GM21381 (cell line): ENCODE measurements at regions not wholly inside any gene's neighbourhood (a gene's known extent, or its start where the extent isn't known, plus 50 kb on each side); places are given as distances from the start of the nearest gene placed in this dataset.
"Not testable (repeated sequence)": the region's sequence is repeated elsewhere in the genome, so short reads cannot be mapped to it uniquely, and the experiment has no call there.

Experiments used
- ATAC-seq: cut with Tn5 transposase; IDR thresholded peaks from one replicate; pipeline ENCODE4 v1.9.1; 2021; ENCODE audit warnings: mild to moderate bottlenecking, moderate library complexity; ENCODE audit not compliant: unreplicated experiment

DNA sequence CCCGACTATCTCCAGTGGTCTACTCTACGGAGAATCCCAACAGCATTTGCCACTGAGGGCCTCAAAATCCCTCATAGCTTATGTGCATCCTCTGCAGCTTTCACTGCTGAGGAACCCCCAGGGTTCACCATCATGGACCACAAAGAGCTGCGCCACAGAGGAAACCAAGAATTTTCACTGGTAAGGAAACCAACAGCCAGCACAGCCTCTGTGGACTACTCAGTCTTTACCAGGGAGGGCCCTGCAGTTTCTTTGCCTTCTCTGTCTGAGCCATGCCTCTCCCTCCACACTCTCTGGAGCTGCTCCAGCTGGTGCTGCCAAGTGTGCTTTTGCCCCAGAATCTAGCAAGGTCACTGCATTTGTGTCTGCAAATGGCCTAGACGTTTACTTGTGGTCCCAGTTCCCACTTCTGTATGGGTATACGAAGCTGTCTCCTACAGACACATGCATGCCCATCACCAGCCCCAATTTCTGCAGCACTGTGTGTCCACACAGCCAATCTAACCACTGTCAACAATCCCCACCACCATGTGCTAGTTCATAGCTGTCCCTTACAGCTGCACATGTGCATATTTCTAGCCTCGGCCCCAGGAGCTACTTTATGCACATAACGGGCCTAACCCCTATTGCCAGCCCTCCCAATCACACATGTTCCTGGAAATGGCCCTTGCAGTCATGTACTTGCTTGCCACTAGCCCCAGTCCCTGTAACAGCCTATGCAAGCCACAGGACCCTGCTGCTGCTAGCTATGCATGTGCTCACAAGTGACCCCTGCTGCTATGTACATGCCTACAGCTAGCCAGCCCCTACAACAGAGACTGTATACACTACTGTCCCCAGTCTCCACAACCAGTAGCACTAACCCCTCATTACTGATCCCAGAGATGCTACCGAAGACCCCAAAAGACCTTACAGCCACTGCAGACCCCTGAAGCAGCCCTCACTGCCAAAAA lies 1437.4 kb downstream of the CDH11 start:
- no peak for ATAC-seq

DNA sequence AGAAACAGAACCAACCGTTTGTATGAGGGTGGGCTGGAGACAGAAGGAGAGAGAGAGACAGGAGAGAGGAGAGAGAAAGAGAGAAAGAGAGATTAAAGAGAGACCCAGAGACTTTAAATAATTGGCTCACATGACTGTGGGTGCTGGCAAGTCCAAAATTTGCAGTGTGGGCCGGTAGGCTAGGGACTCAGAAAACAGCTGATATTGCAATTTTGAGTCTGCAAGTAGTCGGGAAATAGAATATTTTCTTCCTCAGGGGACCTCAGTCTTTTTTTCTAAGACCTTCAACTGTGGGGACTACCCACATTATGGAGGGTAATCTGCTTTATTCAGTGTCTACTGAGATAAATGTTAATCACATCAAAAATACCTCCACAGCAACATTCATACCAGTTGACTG lies 1439.0 kb downstream of the CDH11 start:
- no peak for ATAC-seq

DNA sequence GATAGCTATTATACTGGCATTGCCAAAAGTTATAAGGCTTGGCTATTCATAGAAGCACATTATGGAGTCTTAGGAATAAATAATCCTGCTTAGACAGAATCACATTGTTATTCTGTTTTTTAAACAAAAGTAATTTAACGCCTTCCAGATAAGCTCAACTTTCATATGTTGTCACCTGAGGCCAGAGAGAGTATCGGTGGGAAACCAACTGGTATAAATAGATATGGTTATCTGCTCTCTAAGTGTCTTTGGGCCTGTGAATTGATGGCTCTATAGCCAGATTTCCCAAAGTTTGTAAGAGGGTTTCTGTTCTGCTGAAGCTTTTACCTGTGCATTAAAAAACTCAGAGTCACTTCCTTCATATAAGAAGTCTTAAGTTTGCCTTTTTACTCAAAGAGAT lies 1449.4 kb downstream of the CDH11 start:
- ATAC-seq, result no peak

DNA sequence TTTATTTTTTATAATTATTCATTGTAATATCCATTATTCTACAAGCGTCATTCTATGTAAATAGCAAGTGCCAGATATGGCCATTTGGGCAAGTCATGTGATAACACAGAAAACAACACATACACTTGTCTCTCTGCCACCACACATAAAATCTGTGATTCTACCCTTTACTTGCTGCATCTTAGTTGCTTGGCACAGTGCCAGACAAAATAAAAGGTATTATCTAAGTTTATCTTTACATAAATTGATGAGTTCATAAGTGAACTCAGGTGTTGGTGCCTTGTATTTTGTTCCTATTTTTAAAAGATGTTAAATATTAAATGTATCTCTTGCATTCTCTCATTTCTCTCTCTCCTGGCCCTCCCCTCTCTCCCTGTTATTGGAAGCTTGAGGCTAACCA lies 1458.7 kb downstream of the CDH11 start:
- no peak for ATAC-seq

DNA sequence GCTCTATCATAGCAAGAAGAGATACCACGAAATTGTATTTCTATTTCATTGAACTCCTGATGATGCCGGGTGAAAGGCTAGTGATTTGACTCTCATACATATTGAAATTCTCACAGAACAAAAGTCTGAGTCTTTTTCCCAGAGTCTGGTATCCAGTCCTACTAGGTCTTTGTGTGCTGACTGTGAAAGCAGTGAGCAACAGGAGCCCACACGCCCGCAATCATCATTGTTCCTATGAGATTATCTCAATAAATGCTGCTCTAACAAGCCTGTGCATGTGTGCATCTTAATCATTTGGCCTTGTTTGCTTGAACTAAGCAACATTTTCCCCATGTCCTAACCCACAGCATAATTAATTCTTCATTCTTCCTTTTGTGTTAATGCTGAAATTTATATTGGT lies 1466.0 kb downstream of the CDH11 start:
- no peak for ATAC-seq

DNA sequence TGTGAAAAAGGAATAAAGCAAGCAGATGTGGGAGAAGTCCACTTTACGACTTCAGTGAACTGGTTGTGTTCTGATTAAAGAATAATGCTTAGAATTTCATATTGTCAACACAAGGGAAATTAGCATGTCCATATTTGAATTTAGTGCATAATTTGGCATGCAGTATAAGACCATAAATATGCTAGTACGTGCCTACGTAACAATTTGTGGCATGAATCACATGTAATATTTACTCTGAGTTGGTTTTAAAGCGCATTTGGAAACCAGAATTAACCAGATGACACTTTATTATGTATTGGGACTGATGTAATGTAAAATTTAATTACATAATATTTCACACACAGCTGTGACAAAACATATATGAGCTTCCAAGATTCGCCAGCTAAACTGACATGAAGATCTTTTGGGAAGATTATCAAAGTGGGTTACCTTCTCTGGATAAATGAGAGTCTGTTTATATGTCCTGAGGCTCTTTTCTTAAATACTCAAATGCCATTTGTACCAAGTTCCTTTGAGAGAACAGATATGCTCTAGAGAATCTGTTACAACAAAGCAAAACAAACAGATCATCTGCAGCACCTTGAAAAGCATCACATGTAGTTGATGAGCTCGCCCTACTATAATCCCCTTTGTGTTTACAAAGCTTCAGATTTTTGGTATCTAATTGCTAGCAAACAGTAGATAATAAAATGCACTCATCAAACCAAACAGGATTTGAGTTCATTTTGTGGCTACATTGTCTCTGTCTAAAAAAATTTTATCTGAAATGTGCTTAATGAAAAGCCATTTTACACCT lies 1468.6 kb downstream of the CDH11 start:
- ATAC-seq, result no peak

DNA sequence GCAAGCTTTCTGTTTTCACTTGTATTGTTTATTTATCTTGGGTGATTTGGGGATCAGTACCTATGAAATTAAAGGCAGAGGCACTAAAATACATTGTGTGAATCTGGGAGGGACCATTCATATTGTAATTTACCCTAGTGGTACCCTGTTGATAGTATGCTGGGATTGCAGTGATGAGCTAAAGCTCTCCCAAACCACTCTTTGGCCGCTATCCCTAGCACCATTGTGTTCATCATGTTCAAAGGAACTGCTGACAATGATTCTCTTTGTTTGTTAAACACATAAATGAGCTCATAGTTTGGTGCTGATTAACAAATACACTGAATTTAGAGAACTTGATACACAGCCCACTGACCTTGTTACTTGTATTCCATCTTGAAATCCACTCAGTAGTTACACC lies 1469.8 kb downstream of the CDH11 start:
- no peak for ATAC-seq

DNA sequence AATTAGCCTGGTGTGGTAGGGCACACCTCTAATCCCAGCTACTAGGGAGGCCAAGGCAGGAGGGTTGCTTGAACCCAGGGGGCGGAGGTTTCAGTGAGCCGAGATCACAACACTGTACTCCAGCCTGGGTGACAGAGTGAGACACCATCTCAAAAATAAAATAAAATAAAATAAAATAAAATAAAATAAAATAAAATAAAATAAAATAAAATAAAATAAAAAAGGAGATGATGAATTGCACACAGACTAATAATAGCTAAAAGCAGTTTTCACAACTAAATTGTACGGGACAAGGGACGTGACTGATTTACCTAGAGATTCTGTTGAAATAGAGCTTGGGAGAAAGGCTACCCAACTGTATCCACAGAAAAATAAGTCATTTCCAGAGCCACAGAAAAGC lies 1471.3 kb downstream of the CDH11 start:
- ATAC-seq, result no peak

DNA sequence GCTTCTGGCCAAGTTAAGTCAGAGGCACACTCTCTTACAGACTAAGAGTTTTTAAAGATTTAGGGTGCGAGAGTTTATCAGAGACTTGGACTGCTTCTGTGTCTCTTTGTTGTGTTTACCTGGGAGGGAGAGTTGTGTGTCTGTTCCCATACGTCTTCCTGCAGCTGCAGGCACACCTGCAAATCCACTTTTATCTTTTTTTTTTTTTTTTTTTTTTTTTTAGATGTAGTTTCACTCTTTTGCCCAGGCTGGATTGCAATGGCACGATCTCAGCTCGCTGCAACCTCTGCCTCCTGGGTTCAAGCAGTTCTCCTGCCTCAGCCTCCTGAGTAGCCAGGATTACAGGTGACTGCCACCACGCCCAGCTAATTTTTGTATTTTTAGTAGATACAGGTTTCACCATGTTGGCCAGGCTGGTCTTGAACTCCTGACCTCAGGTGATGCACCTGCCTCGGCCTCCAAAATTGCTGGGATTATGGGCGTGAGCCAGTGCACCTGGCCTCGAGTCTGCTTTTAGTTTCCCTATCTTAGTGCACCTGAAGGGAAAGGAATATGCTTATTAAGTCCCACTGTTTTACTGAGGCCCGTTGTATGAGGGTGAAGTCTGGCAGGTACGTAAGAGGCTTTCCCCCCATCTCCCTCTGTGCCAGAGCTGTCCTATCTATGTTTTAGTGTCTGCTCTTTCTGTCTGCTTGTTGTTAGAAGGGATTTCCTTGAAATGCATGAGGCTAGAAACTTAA lies 1488.0 kb downstream of the CDH11 start:
- not testable (repeated sequence) for ATAC-seq

DNA sequence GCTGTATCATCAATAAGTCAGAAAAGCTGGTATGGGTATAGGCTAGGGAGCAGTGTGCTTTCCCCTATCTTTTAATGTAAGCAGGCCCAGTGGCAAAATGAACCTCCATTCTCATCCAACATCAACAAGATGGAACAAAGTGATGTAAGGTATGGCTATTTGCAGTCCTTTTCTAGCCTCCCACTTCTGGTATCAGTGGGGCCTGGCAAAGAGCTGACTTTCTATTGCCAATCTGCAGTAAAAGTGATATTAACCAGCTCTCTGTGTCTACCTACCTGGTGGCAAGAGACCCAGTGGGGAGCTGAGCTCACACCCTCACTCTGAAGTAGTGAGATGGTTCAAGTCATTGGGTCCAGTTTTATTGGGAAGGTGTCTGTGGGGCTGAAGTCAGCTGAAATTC lies 1492.6 kb downstream of the CDH11 start:
- no peak for ATAC-seq

DNA sequence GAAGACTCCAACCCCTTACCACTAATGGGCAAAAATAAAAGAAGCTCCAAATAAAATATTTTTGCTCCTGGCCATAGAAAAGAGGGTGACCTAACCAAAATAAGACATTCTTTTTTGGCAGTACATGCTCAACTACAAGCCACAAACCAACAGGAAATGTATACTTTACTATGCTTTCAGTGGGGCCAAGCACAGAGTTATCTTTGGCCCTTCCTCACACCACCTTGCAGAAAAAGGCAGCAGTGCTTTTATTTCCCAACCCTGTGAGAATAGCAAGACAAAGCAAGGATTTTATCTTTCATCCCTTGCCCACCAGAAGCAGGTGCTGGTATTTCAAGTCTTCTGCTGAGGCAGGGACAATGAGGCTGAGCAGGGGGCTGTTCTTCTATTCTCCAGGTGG lies 1493.1 kb downstream of the CDH11 start:
- no peak for ATAC-seq

DNA sequence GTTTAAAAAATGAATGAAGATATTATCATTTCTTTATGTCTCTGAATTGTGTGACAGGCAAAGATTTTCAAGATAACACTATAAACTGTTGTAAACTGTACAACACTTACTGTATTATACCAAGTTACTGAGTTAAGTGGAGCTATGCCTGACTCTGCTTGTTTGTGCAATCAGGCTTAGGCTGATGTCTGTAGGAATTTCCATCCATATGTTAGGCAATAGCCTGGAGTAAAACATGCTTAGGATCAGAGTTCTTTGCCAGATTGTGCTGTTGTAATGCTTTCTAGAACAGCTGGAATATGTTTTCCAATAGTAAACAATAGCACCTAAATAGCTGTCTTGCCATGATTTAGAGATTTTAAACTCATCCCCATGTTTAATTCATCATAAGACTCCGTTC lies 1496.7 kb downstream of the CDH11 start:
- ATAC-seq, result no peak

DNA sequence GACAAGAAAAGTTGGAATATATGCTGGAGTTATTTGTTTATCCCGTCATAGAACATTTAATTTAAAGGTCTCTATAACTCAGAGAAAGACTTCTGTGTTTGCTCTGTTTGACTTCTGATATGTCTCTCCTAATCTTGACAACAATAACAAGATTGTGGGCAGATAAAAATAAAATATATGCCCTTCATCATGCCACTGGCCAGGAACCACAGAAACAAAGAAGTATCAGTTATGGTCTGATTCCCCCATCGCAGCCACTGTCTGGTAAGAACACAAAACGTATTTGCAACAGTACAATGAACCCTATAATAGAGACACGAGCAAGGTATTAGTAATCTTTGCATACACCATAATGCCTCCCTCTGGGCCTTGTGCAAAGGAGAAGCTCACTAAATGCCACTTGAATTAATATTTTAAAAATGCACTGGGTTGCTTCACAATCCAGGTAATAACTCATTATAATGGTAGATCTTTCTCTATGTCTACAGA lies 1498.3 kb downstream of the CDH11 start:
- no peak for ATAC-seq

DNA sequence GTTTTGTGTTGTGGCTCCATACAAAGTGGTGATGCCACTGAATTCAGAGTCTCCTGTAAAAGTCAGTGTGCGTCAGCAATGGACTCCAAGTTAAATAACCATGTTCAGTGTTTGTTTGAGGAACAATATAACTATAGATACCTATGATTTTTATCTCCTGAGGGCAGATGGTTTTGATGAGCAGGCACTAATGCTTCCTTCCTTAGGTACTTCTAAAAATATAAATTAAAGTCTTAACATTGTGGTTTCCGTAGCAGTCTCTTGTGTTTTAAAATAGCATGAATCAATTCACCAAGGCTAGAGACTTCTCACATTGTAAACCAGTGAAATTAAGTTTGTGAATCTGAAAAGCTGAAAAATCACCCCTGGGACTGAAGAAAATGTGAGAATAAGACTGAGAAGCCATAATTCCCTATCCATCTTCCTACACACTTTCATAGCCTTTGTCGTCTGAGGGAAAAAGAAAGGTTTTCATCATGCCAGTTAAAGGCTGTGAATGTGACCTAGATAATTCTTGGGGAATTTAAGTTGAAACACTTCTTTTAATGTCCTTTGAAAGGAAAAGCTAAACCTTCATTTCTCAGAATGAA lies 1502.9 kb downstream of the CDH11 start:
- no peak for ATAC-seq

DNA sequence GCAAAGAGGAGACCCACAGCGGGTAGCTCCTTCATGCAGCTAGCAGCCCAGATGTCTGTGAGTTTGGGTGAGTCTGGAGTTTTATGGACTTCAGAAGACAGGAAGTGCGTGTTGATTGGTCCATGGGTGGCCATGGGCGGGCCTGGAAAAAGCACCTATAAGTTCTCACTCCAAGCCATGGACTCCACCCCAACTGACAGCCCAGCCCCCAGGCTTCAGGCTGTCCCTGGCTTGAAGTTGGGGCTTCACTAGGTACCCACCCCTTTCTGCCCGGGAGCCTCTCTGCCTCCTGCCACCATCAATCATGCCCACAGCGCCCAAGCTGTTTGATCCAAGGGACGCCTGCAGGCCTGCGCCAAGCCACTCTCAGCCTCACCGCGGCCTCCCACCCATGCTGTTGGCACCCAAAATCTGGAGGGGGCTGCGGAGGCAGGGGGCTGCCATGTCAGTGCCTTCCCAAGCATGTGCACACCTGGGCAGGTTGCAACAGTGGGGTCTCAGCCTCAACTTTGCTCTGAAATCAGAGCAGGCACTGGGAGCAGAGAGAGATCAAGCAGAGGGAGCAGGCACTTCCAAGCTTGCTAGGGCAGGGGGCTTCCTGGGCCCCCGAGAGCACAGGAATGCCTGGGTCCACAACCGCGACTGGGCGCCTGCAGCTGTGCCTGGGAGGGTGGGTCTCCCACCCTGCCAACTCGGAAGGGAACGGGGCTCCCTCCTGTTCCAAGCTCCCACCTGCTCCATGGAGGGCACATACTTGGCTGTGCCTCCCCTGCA lies 1503.7 kb downstream of the CDH11 start:
- ATAC-seq, result no peak

DNA sequence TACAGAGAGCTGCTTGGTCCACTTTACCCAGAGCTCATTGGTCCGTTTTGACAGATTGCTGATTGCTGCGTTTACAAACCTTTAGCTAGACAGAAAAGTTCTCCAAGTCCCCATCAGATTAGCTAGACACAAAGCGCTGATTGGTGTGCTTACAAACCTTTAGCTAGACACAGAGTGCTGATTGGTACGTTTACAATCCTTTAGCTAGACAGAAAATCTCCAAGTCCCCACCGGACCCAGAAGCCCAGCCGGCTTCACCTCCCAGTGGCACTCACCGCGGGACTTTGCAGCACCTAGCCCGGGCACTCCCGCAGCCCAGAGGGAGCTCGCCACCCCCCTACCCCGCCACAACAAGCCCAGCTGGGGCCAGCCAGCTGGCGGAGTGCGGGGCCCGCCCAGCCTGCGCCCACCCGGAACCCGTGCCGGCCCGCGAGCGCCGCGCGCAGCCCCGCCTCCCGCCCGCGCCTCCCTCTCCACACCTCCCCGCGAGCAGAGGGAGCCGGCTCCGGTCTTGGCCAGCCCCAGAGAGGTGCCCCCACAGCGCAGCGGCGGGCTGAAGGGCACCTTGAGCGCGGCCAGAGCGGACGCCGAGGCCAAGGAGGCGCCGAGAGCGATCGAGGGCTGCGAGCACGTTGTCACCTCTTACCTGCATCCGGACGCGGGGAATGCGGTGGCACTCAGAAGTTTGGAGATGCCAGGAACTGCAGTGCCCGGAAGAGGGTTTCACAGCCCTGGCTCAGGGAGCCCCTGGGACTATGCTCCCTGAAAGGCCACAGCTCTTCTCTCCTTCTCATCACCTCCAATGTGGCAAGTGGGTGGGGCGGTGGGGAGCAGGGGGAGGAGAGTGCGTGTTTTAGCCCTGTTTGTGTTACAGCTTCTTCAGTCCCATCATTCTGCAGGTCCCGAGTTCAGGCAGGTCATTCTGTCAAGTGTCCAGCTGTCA lies 1504.5 kb downstream of the CDH11 start:
- ATAC-seq, result no peak

DNA sequence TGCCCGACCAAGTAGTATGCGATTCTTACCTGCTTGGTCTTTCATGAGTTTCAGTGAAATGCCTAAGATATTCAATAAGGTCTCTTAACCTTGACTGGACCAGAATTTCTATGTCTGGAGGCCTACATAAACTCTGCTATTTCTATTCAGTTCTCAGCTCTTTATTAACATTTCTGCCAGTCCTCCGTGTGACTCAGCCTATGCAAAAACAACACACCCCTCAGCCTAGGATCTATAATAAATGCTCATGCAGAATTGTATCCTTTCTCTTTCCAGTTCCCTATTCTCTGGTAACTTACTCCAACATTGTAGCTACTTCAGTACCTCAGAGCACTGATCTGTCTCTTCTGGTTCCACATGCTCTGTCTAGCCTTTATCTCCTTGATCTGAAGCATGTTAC lies 1507.4 kb downstream of the CDH11 start:
- ATAC-seq, result no peak

DNA sequence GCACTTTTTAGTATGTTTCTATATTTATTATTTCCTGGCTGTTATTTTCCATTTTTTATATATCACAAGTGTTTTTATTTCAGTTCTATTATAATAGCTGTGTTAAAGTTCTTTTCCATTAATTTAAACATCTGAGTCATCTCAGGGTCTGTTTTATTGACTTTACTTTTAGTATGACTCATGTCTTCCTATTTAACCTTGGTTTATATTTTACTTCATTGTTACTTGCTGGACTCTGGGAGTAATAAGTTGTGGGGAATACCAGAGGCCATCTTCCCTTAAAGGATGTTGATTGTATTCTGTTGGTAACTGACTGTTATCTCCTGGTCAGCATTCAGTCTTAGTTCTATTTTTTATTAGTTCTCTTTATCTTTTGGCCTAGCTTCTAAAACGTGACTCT lies 1508.2 kb downstream of the CDH11 start:
- ATAC-seq, result no peak
